T-helper 17 cell (primary cell): ENCODE measurements at regions not wholly inside any gene's neighbourhood (a gene's known extent, or its start where the extent isn't known, plus 50 kb on each side); places are given as distances from the start of the nearest gene placed in this dataset.

Source experiments
- ATAC-seq: fragments of 150-1000 bp; cut with Tn5 transposase; 2 replicates; pipeline ENCODE4 v1.10.0; 2021; ENCODE audit warnings: mild to moderate bottlenecking, moderate library complexity
- DNase-seq, 3 donors: peaks; one replicate each; pipeline versions ENCODE4 v3.0.0 to v3.0.0-alpha.2; 2020 to 2021
- H3K9me3 ChIP-seq: one replicate; pipeline ENCODE4 v1.7.0; 2013; ENCODE audit warnings: low read length, mild to moderate bottlenecking; ENCODE audit not compliant: control insufficient read depth, poor library complexity, severe bottlenecking
- H3K27ac Mint-ChIP-seq: one replicate; pipeline ENCODE4 v1.8.0; 2022; ENCODE audit warnings: mild to moderate bottlenecking, moderate library complexity, mixed read lengths
- H3K27me3 Mint-ChIP-seq: one replicate; pipeline ENCODE4 v1.8.0; 2022; ENCODE audit warnings: mixed read lengths
- H3K36me3 Mint-ChIP-seq: one replicate; pipeline ENCODE4 v1.8.0; 2022; ENCODE audit warnings: low read depth, mixed read lengths
- H3K4me1 Mint-ChIP-seq: one replicate; pipeline ENCODE4 v1.8.0; 2022; ENCODE audit warnings: mild to moderate bottlenecking, mixed read lengths
- H3K4me3 Mint-ChIP-seq: one replicate; pipeline ENCODE4 v1.8.0; 2022; ENCODE audit warnings: mild to moderate bottlenecking, moderate library complexity, mixed read lengths

- no peak for DNase-seq
- peaks cover 46% of the 10 kb centered on the region for H3K27me3 Mint-ChIP-seq
- no peak overlapping the region for H3K27ac Mint-ChIP-seq
- H3K36me3 Mint-ChIP-seq, result no peaks in the 10 kb centered on the region
- H3K4me3 Mint-ChIP-seq, result no peak overlapping the region
- H3K9me3 ChIP-seq, result no peaks in the 10 kb centered on the region
- no peak for ATAC-seq
- no peaks in the 10 kb centered on the region for H3K4me1 Mint-ChIP-seq
Measured at GRCh38 chr4:17280261-17281018, 231.4 kb downstream of the QDPR start.

GRCh38 chr4:17276776-17277175, 235.1 kb downstream of the QDPR start:
- no peaks in the 10 kb centered on the region for H3K36me3 Mint-ChIP-seq
- ATAC-seq, result no peak

GRCh38 chr4:17275836-17276235, 236.1 kb downstream of the QDPR start:
- DNase-seq, result no peak
- H3K27me3 Mint-ChIP-seq, result peaks cover 47% of the 10 kb centered on the region
- H3K4me3 Mint-ChIP-seq, result no peak overlapping the region
- H3K9me3 ChIP-seq, result no peaks in the 10 kb centered on the region
- no peaks in the 10 kb centered on the region for H3K4me1 Mint-ChIP-seq
- no peak for ATAC-seq
- H3K36me3 Mint-ChIP-seq, result no peaks in the 10 kb centered on the region
- no peak overlapping the region for H3K27ac Mint-ChIP-seq

More at GRCh38 chr4:17276776-17277175, 235.1 kb downstream of the QDPR start:
- H3K9me3 ChIP-seq, result no peaks in the 10 kb centered on the region
- Mint-ChIP-seq H3K27me3 (peaks cover 47% of the 10 kb centered on the region), H3K27ac (no peak overlapping the region), H3K4me1 (no peaks in the 10 kb centered on the region), H3K4me3 (no peak overlapping the region)
- no peak for DNase-seq

DNA sequence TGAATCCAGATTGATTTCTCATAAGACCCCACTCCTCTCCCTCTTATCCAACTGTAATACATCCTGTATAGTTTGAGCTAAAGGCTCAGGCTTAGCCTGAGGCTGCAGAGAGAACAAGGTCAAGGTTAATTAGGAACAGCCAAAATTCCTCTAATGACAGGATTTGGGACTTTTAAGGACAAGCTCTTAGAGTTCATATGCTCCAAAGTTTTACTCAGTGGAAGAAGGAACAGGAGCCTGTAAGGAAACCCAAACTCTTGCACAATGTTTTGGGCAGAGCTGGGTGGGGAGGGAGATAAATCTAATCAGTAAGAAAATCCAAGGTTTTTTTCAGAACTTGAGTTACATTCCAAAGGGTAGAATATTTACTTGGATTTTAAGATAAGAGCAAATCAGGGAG, 238.8 kb downstream of the QDPR start:
- Mint-ChIP-seq H3K36me3 (peaks cover 4% of the 10 kb centered on the region), H3K27ac (no peak overlapping the region), H3K4me3 (no peak overlapping the region), H3K27me3 (peaks cover 67% of the 10 kb centered on the region), H3K4me1 (peaks cover 4% of the 10 kb centered on the region)
- H3K9me3 ChIP-seq, result no peaks in the 10 kb centered on the region
- no peak for DNase-seq
- ATAC-seq, result no peak

- no peak overlapping the region for H3K27ac Mint-ChIP-seq
- no peak overlapping the region for H3K4me3 Mint-ChIP-seq
- peaks cover 76% of the 10 kb centered on the region for H3K27me3 Mint-ChIP-seq
- ATAC-seq (no peak), DNase-seq (no peak)
- peaks cover 4% of the 10 kb centered on the region for H3K36me3 Mint-ChIP-seq
- no peaks in the 10 kb centered on the region for H3K9me3 ChIP-seq
- peaks cover 4% of the 10 kb centered on the region for H3K4me1 Mint-ChIP-seq
Measured at GRCh38 chr4:17272154-17272553, 239.7 kb downstream of the QDPR start.

GRCh38 chr4:17265653-17266052, 246.2 kb downstream of the QDPR start:
- Mint-ChIP-seq H3K36me3 (peaks cover 5% of the 10 kb centered on the region), H3K4me3 (no peak overlapping the region), H3K27ac (no peak overlapping the region), H3K27me3 (peaks cover 59% of the 10 kb centered on the region), H3K4me1 (peaks cover 4% of the 10 kb centered on the region)
- ATAC-seq, result no peak
- no peaks in the 10 kb centered on the region for H3K9me3 ChIP-seq
- no peak for DNase-seq

DNA sequence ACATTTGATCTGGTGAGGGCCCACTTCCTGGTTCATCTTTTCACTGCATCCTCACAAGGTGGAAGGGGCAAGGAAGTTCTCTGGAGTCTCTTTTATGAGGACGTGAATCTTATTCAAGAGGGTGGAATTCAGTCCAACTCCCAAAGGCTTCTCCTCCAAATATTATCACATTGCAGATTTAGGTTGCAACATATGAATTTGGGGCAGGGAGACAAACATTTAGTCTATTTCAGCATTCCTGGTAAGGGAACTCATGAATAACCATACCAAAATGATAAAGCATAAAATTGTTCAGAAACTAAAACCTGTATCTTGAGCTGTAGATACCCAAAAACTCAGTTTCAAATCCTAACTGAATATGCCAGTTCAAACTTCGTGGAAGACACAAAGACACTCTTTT, 246.8 kb downstream of the QDPR start:
- DNase-seq, result no peak
- no peak overlapping the region for H3K27ac Mint-ChIP-seq
- H3K36me3 Mint-ChIP-seq, result peaks cover 5% of the 10 kb centered on the region
- ATAC-seq, result no peak
- H3K4me3 Mint-ChIP-seq, result no peak overlapping the region
- peaks cover 4% of the 10 kb centered on the region for H3K4me1 Mint-ChIP-seq
- peaks cover 55% of the 10 kb centered on the region for H3K27me3 Mint-ChIP-seq
- no peaks in the 10 kb centered on the region for H3K9me3 ChIP-seq

- Mint-ChIP-seq H3K4me3 (no peak overlapping the region), H3K27ac (no peak overlapping the region), H3K36me3 (peaks cover 2% of the 10 kb centered on the region), H3K27me3 (peaks cover 12% of the 10 kb centered on the region), H3K4me1 (no peaks in the 10 kb centered on the region)
- ATAC-seq (no peak), DNase-seq (no peak)
- no peaks in the 10 kb centered on the region for H3K9me3 ChIP-seq
Measured at GRCh38 chr4:17260166-17260907, 251.6 kb downstream of the QDPR start.

- peaks cover 2% of the 10 kb centered on the region for H3K36me3 Mint-ChIP-seq
Measured at GRCh38 chr4:17258106-17258505, 253.8 kb downstream of the QDPR start.

GRCh38 chr4:17252131-17252530, 259.8 kb downstream of the QDPR start:
- no peak for ATAC-seq

More at GRCh38 chr4:17258106-17258505, 253.8 kb downstream of the QDPR start:
- no peak overlapping the region for H3K4me3 Mint-ChIP-seq
- DNase-seq, result no peak
- no peaks in the 10 kb centered on the region for H3K4me1 Mint-ChIP-seq
- no peak for ATAC-seq
- H3K27ac Mint-ChIP-seq, result no peak overlapping the region
- H3K9me3 ChIP-seq, result no peaks in the 10 kb centered on the region
- peaks cover 18% of the 10 kb centered on the region for H3K27me3 Mint-ChIP-seq

GRCh38 chr4:17251101-17251500, 260.8 kb downstream of the QDPR start:
- Mint-ChIP-seq H3K27ac (no peak overlapping the region), H3K4me1 (no peaks in the 10 kb centered on the region), H3K4me3 (no peak overlapping the region), H3K27me3 (peaks cover 44% of the 10 kb centered on the region), H3K36me3 (no peaks in the 10 kb centered on the region)
- DNase-seq, result no peak
- no peaks in the 10 kb centered on the region for H3K9me3 ChIP-seq
- ATAC-seq, result no peak

More at GRCh38 chr4:17252131-17252530, 259.8 kb downstream of the QDPR start:
- no peaks in the 10 kb centered on the region for H3K4me1 Mint-ChIP-seq
- H3K27me3 Mint-ChIP-seq, result peaks cover 34% of the 10 kb centered on the region
- H3K9me3 ChIP-seq, result no peaks in the 10 kb centered on the region
- DNase-seq, result no peak
- H3K36me3 Mint-ChIP-seq, result no peaks in the 10 kb centered on the region
- no peak overlapping the region for H3K27ac Mint-ChIP-seq
- no peak overlapping the region for H3K4me3 Mint-ChIP-seq

- Mint-ChIP-seq H3K4me1 (no peaks in the 10 kb centered on the region), H3K27ac (no peak overlapping the region), H3K4me3 (no peak overlapping the region), H3K27me3 (peaks cover 50% of the 10 kb centered on the region), H3K36me3 (no peaks in the 10 kb centered on the region)
- ATAC-seq, result no peak
- H3K9me3 ChIP-seq, result no peaks in the 10 kb centered on the region
- no peak for DNase-seq
Measured at GRCh38 chr4:17250591-17250990, 261.3 kb downstream of the QDPR start.

DNA sequence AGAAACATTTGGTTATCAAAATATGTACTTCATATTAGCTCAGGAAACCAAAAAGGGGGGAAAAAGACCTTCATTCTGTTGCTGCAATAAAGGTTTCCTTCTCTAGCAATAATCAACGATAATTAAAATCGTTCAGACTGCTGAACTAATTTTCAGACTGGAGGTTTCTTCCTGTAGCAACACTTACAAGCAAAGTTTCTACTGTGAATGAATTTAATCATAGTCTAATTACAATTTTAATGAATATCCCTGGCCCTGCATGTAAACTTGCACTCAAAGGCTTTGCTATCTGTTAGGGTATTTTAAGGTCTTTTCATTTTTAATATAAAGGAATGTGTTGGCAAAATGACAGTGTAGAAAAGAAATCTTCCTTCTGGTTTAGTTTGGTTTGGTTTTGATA, 265.2 kb downstream of the QDPR start:
- H3K9me3 ChIP-seq, result no peaks in the 10 kb centered on the region
- Mint-ChIP-seq H3K27ac (no peak overlapping the region), H3K36me3 (no peaks in the 10 kb centered on the region), H3K4me1 (no peaks in the 10 kb centered on the region), H3K27me3 (peaks cover 40% of the 10 kb centered on the region), H3K4me3 (no peak overlapping the region)
- ATAC-seq (no peak), DNase-seq (no peak)

- H3K4me1 Mint-ChIP-seq, result no peaks in the 10 kb centered on the region
- ATAC-seq (no peak), DNase-seq (no peak)
- no peak overlapping the region for H3K4me3 Mint-ChIP-seq
- H3K36me3 Mint-ChIP-seq, result no peaks in the 10 kb centered on the region
- H3K27me3 Mint-ChIP-seq, result peaks cover 18% of the 10 kb centered on the region
- no peak overlapping the region for H3K27ac Mint-ChIP-seq
- no peaks in the 10 kb centered on the region for H3K9me3 ChIP-seq
Measured at GRCh38 chr4:17241835-17242234, 270.1 kb downstream of the QDPR start.
